H1 (cell line): ENCODE measurements at regions not wholly inside any gene's neighbourhood (a gene's known extent, or its start where the extent isn't known, plus 50 kb on each side); places are given as distances from the start of the nearest gene placed in this dataset.
A peak's percentile ranks its signal among the peaks of the same experiment; 100 is the strongest.

Experiments
- CTCF ChIA-PET: fragments of 300-600 bp; sonication (Branson Sonifier 250); formaldehyde crosslinking; loops from one replicate; lab custom pipeline; 2021; ENCODE audit not compliant: partially characterized antibody; lab: Charles Lee
- POLR2A ChIA-PET: fragments of 300-600 bp; sonication (Branson Sonifier 250); formaldehyde crosslinking; loops from one replicate; lab custom pipeline; 2021; ENCODE audit warnings: inconsistent platforms; ENCODE audit not compliant: partially characterized antibody; lab: Charles Lee
- DNase-seq, 2 experiments: peaks; one replicate each; pipeline versions ENCODE4 v3.0.0 to v3.0.0-alpha.2; 2010 to 2022; ENCODE audit warnings: low spot score in 2 of 2, low read depth in 1 of 2, mixed read lengths in 1 of 2
- FAIRE-seq: peaks from 2 replicates; lab custom pipeline; 2011; peaks lifted over from hg19 to GRCh38; lab: Jason Lieb, UNC
- H2AFZ ChIP-seq: 2 replicates; pipeline ENCODE4 v1.8.1; 2012; ENCODE audit warnings: low read length, inconsistent platforms
- H2AK5ac ChIP-seq: 2 replicates; pipeline ENCODE4 v1.6.1; 2013; ENCODE audit warnings: low read depth, low read length
- H2BK120ac ChIP-seq: replicated peaks from 2 replicates; pipeline ENCODE3; 2013; ENCODE audit warnings: low read depth, low read length, inconsistent platforms
- H2BK12ac ChIP-seq: 2 replicates; pipeline ENCODE4 v1.6.1; 2013; ENCODE audit warnings: low read depth, low read length
- H2BK15ac ChIP-seq: 2 replicates; pipeline ENCODE4 v1.6.1; 2013; ENCODE audit warnings: low read length
- H2BK20ac ChIP-seq: 2 replicates; pipeline ENCODE4 v1.6.1; 2013; ENCODE audit warnings: low read length
- H2BK5ac ChIP-seq: 2 replicates; pipeline ENCODE4 v1.6.1; 2013; ENCODE audit warnings: low read depth, low read length
- H3K14ac ChIP-seq: 2 replicates; pipeline ENCODE4 v1.6.1; 2013; ENCODE audit warnings: inconsistent platforms; ENCODE audit not compliant: insufficient read length
- H3K18ac ChIP-seq: 2 replicates; pipeline ENCODE4 v1.6.1; 2013; ENCODE audit warnings: low read length; ENCODE audit errors: extremely low read depth
- H3K23ac ChIP-seq: 2 replicates; pipeline ENCODE4 v1.6.1; 2013; ENCODE audit warnings: inconsistent platforms; ENCODE audit not compliant: insufficient read length
- H3K23me2 ChIP-seq: 2 replicates; pipeline ENCODE4 v1.6.1; 2013; ENCODE audit warnings: low read depth, low read length
- H3K27ac ChIP-seq: 2 replicates; pipeline ENCODE4 v1.6.1; 2011; ENCODE audit warnings: low read depth, low read length, inconsistent platforms
- H3K27me3 ChIP-seq, 4 experiments: replicated peaks in 1 of 4; 1 replicate in 1 of 4; 2 replicates in 3 of 4; pipeline versions ENCODE4 v1.6.1 to v1.8.1; 2011 to 2013; ENCODE audit warnings: low read length in 3 of 4, mild to moderate bottlenecking in 3 of 4, inconsistent platforms in 2 of 4, mixed read lengths in 2 of 4, moderate library complexity in 1 of 4; ENCODE audit not compliant: control insufficient read depth in 3 of 4, insufficient read depth in 3 of 4; ENCODE audit errors: extremely low read depth in 1 of 4
- H3K36me3 ChIP-seq, 4 experiments: 2 replicates each; pipeline versions ENCODE4 v1.6.1 to v1.8.1; 2011 to 2013; ENCODE audit warnings: mild to moderate bottlenecking in 4 of 4, low read length in 3 of 4, moderate library complexity in 2 of 4, control low read depth in 1 of 4, inconsistent platforms in 1 of 4; ENCODE audit not compliant: insufficient read depth in 4 of 4, control insufficient read depth in 2 of 4
- H3K4ac ChIP-seq: replicated peaks from 2 replicates; pipeline ENCODE3; 2013; ENCODE audit warnings: low read length, low read depth, mixed read lengths, inconsistent platforms; ENCODE audit not compliant: insufficient read length
- H3K4me1 ChIP-seq, 4 experiments: replicated peaks in 1 of 4; 1 replicate in 1 of 4; 2 replicates in 3 of 4; pipeline versions ENCODE4 v1.6.1 to v1.8.1; 2011 to 2013; ENCODE audit warnings: low read length in 3 of 4, inconsistent platforms in 2 of 4, mixed read lengths in 1 of 4; ENCODE audit not compliant: insufficient read depth in 4 of 4, control insufficient read depth in 3 of 4
- H3K4me2 ChIP-seq, 2 experiments: 2 replicates each; pipeline versions ENCODE4 v1.6.1 to v1.8.1; 2011 to 2013; ENCODE audit warnings: low read depth in 2 of 2, low read length in 2 of 2, control low read depth in 1 of 2, inconsistent platforms in 1 of 2, mild to moderate bottlenecking in 1 of 2; ENCODE audit not compliant: insufficient read depth in 1 of 2
- H3K4me3 ChIP-seq, 4 experiments: fragments of 200-600, 300-600 bp in 1 of 4; sonication (generic), shearing (Covaris generic), sonication (Bioruptor Twin) in 1 of 4; 2 replicates each; pipeline versions ENCODE4 v1.5.1 to v1.8.1; 2011 to 2016; ENCODE audit warnings: low read length in 4 of 4, low read depth in 3 of 4, control low read depth in 2 of 4, inconsistent platforms in 2 of 4, mild to moderate bottlenecking in 2 of 4, mixed read lengths in 1 of 4, moderate library complexity in 1 of 4; ENCODE audit not compliant: insufficient read depth in 2 of 4; ENCODE audit errors: extremely low read depth in 1 of 4
- H3K56ac ChIP-seq: replicated peaks from 2 replicates; pipeline ENCODE3; 2013; ENCODE audit warnings: low read depth, mild to moderate bottlenecking, mixed read lengths, low read length, inconsistent platforms; ENCODE audit not compliant: insufficient read length
- H3K79me1 ChIP-seq: 2 replicates; pipeline ENCODE4 v1.6.1; 2013; ENCODE audit warnings: low read depth, low read length, control low read depth
- H3K79me2 ChIP-seq, 2 experiments: 2 replicates each; pipeline versions ENCODE4 v1.6.1 to v1.8.1; 2012 to 2013; ENCODE audit warnings: low read length in 2 of 2, mild to moderate bottlenecking in 2 of 2, inconsistent platforms in 1 of 2; ENCODE audit not compliant: insufficient read depth in 2 of 2, control insufficient read depth in 1 of 2
- H3K9ac ChIP-seq, 4 experiments: replicated peaks in 1 of 4; 1 replicate in 1 of 4; 2 replicates in 3 of 4; pipeline versions ENCODE4 v1.6.1 to v1.8.1; 2011 to 2013; ENCODE audit warnings: low read depth in 3 of 4, low read length in 3 of 4, control low read depth in 2 of 4, mild to moderate bottlenecking in 2 of 4, moderate library complexity in 2 of 4, inconsistent platforms in 1 of 4; ENCODE audit errors: extremely low read depth in 1 of 4
- H3K9me3 ChIP-seq, 2 experiments: 2 replicates each; pipeline versions ENCODE4 v1.6.1 to v1.8.1; 2012 to 2013; ENCODE audit warnings: mild to moderate bottlenecking in 2 of 2, moderate library complexity in 2 of 2, control low read depth in 1 of 2, inconsistent platforms in 1 of 2, low read depth in 1 of 2, low read length in 1 of 2, mixed read lengths in 1 of 2; ENCODE audit not compliant: insufficient read depth in 2 of 2
- H4K20me1 ChIP-seq, 2 experiments: replicated peaks in 1 of 2; 2 replicates each; pipeline versions ENCODE3 to v1.8.1; 2011 to 2013; ENCODE audit warnings: inconsistent platforms in 2 of 2, low read length in 2 of 2, mild to moderate bottlenecking in 1 of 2; ENCODE audit not compliant: insufficient read depth in 2 of 2, control insufficient read depth in 1 of 2
- H4K5ac ChIP-seq: 2 replicates; pipeline ENCODE4 v1.6.1; 2013; ENCODE audit warnings: low read length, low read depth, mixed read lengths, inconsistent platforms; ENCODE audit not compliant: insufficient read length
- H4K8ac ChIP-seq: 2 replicates; pipeline ENCODE4 v1.8.0; 2013; ENCODE audit warnings: mild to moderate bottlenecking, moderate library complexity, low read length, inconsistent platforms; ENCODE audit not compliant: insufficient read depth; ENCODE audit errors: extremely low read depth
- H4K91ac ChIP-seq: replicated peaks from 2 replicates; pipeline ENCODE3; 2013; ENCODE audit warnings: low read length, mixed read lengths, inconsistent platforms; ENCODE audit not compliant: insufficient read length
- ATF2 ChIP-seq: IDR thresholded peaks from 2 replicates; pipeline ENCODE4 v1.6.1; 2012; ENCODE audit warnings: low read length, inconsistent platforms
- CEBPB ChIP-seq: IDR thresholded peaks from 2 replicates; pipeline ENCODE4 v1.6.1; 2012; ENCODE audit warnings: low read depth, low read length
- CHD1 ChIP-seq: IDR thresholded peaks from 2 replicates; pipeline ENCODE4 v1.6.1; 2012; ENCODE audit warnings: low read depth, low read length, improper control_type of control experiment
- CREB1 ChIP-seq: IDR thresholded peaks from 2 replicates; pipeline ENCODE4 v1.6.1; 2012; ENCODE audit warnings: inconsistent platforms
- JUN ChIP-seq: IDR thresholded peaks from 2 replicates; pipeline ENCODE4 v1.6.1; 2011; ENCODE audit warnings: low read depth, mild to moderate bottlenecking, improper control_type of control experiment, low read length
- MAFK ChIP-seq: IDR thresholded peaks from 2 replicates; pipeline ENCODE4 v1.6.1; 2012; ENCODE audit warnings: low read depth, mild to moderate bottlenecking, improper control_type of control experiment, low read length
- MAX ChIP-seq: IDR thresholded peaks from 2 replicates; pipeline ENCODE4 v1.6.1; 2012; ENCODE audit warnings: inconsistent platforms
- PHF8 ChIP-seq: fragments of 200-600 bp; sonication (generic); conservative IDR thresholded peaks from 2 replicates; pipeline ENCODE4 v1.7.1; 2012; ENCODE audit warnings: low read depth, mild to moderate bottlenecking, inconsistent platforms, low read length, moderate library complexity
- POU5F1 ChIP-seq: IDR thresholded peaks from 2 replicates; pipeline ENCODE4 v1.6.1; 2011; ENCODE audit warnings: low read depth, mild to moderate bottlenecking, low read length, moderate library complexity
- SRF ChIP-seq: IDR thresholded peaks from 2 replicates; pipeline ENCODE4 v1.6.1; 2011; ENCODE audit warnings: mild to moderate bottlenecking, low read depth, low read length, moderate library complexity
- TAF1 ChIP-seq: IDR thresholded peaks from 2 replicates; pipeline ENCODE4 v1.6.1; 2011; ENCODE audit warnings: mild to moderate bottlenecking, low read depth, low read length
- WGBS, 2 experiments: shearing (Covaris generic) in 1 of 2; methylation state at CpG; one replicate each; pipeline versions ENCODE4 v1.1.6 to v1.1.7; 2013 to 2015; ENCODE audit warnings: low lambda C conversion rate in 2 of 2, mixed read lengths in 2 of 2, inconsistent platforms in 1 of 2, low coverage in 1 of 2, missing lambda C conversion rate in 1 of 2; ENCODE audit not compliant: insufficient replicate concordance in 2 of 2, insufficient coverage in 1 of 2, insufficient read length in 1 of 2; ENCODE audit errors: extremely low coverage in 1 of 2, missing lambda C conversion rate in 1 of 2; 5-methylcytosine and 5-hydroxymethylcytosine counted together

GRCh38 chr4:3690551-3691152, 75.5 kb upstream of the ADRA2C start:
- H3K27me3 ChIP-seq: no peaks in the 10 kb centered on the region; a peak in 1 of 7 replicates
- no peak overlapping the region for H4K5ac ChIP-seq
- ChIA-PET CTCF (interaction anchor here (1.0 to 1.1 kb wide), 2 partner anchors 11 kb away, joined by 3 read pairs; no protein-coding TSS in a partner anchor), POLR2A (interaction anchor here (1.0 kb wide), 1 partner anchor 147 kb away, joined by 3 read pairs; no protein-coding TSS in a partner anchor)
- H3K4me1 ChIP-seq: 0 out of 7 replicates have a peak, but pooled peaks cover 0 to 2% (median 0%) of the 10 kb centered on the region in 4 experiments
- no peak overlapping the region for H3K9ac ChIP-seq
- no peak overlapping the region for H3K27ac ChIP-seq
- no peaks in the 10 kb centered on the region for H3K36me3 ChIP-seq
- H3K23me2 ChIP-seq: no peaks in the 10 kb centered on the region
- no peaks in the 10 kb centered on the region for H3K9me3 ChIP-seq
- no peaks in the 10 kb centered on the region for H3K79me2 ChIP-seq
- no peaks in the 10 kb centered on the region for H4K20me1 ChIP-seq
- no peak overlapping the region for H3K4me2 ChIP-seq
- H2BK15ac ChIP-seq: no peak overlapping the region
- H3K18ac ChIP-seq: no peak overlapping the region
- no peak overlapping the region for H2AK5ac ChIP-seq
- no peak overlapping the region for H3K14ac ChIP-seq
- WGBS, 2 experiments: 90% methylated on average over 22 of the region's 22 CpGs; no CpG with 5 or more reads in 1 of the 2 experiments
- 0 out of 2 replicates have a peak overlapping the region, but pooled peaks have one; percentile 3 for H4K8ac ChIP-seq
- no peak overlapping the region for H3K23ac ChIP-seq
- H3K56ac ChIP-seq: no peak overlapping the region
- no peak overlapping the region for H2BK12ac ChIP-seq
- 0 out of 2 replicates have a peak overlapping the region, but pooled peaks have one; percentile 32 for H2BK20ac ChIP-seq
- FAIRE-seq (no peak), DNase-seq (no peak)
- no peak overlapping the region for H4K91ac ChIP-seq
- H3K4me3 ChIP-seq: no peak overlapping the region
- H3K79me1 ChIP-seq: no peaks in the 10 kb centered on the region
- no peak overlapping the region for H2BK5ac ChIP-seq
- H3K4ac ChIP-seq: no peak overlapping the region
- no peak overlapping the region for H2BK120ac ChIP-seq
- H2AFZ ChIP-seq: no peak overlapping the region; the same call in 1 of the 2 replicates
- TF ChIP-seq CHD1: no peak
- no peak for TF ChIP-seq SRF
- TF ChIP-seq JUN: no peak
- no peak for TF ChIP-seq PHF8
- no peak for TF ChIP-seq CREB1
- TF ChIP-seq TAF1: no peak
- TF ChIP-seq MAFK: no peak
- no peak for TF ChIP-seq POU5F1
- TF ChIP-seq CEBPB: no peak
- TF ChIP-seq MAX: no peak
- TF ChIP-seq ATF2: no peak
